ENCODE measurements at regions not wholly inside any gene's neighbourhood (a gene's known extent, or its start where the extent isn't known, plus 50 kb on each side); places are given as distances from the start of the nearest gene placed in this dataset.

GRCh38 chr13:80973721-80974120, 632.8 kb upstream of the SPRY2 start:
- POLR2A ChIA-PET: no interaction called here
- H3K27ac ChIP-seq (ENCODE audit: extremely low read depth, low read depth, low read length): no peak overlapping the region
- H3K4me3 ChIP-seq (ENCODE audit: low read depth, low read length): no peak overlapping the region
- no peaks in the 10 kb centered on the region for H3K36me3 ChIP-seq (ENCODE audit: control insufficient read depth in 2 of 2, insufficient read depth in 1 of 2, low read length in 2 of 2)
- H3K9me3 ChIP-seq (ENCODE audit: control insufficient read depth, insufficient read depth, low read depth, low read length): no peaks in the 10 kb centered on the region
- H3K4me1 ChIP-seq (ENCODE audit: control insufficient read depth, insufficient read depth, low read length): no peaks in the 10 kb centered on the region
- CTCF ChIA-PET: interaction anchor here (0.6 kb wide), 1 partner anchor 348 kb away, joined by 4 read pairs; no protein-coding TSS in a partner anchor
- TF ChIP-seq ZNF148 (tag by site-specific recombination; IDR thresholded peaks at IDR 0.05; ENCODE audit: borderline replicate concordance): no peak
- no peak for TF ChIP-seq ZNF449 (tag by site-specific recombination; IDR thresholded peaks at IDR 0.05)
- no peak for TF ChIP-seq ZNF555 (tag by site-specific recombination; conservative IDR thresholded peaks at IDR 0.05)
- no peak for TF ChIP-seq REST (tag by site-specific recombination; IDR thresholded peaks at IDR 0.05)
- no peak for TF ChIP-seq ZNF202 (tag by site-specific recombination; IDR thresholded peaks at IDR 0.05; ENCODE audit: borderline replicate concordance)
- no peak for TF ChIP-seq ZNF366 (tag by site-specific recombination; conservative IDR thresholded peaks at IDR 0.05)
- no peak for TF ChIP-seq PATZ1 (tag by site-specific recombination; IDR thresholded peaks at IDR 0.05)
- TF ChIP-seq ZNF777 (tag by site-specific recombination; IDR thresholded peaks at IDR 0.05; ENCODE audit: borderline replicate concordance): no peak
- TF ChIP-seq INSM2 (tag by site-specific recombination; IDR thresholded peaks at IDR 0.05): no peak
- TF ChIP-seq ZNF785 (tag by site-specific recombination; IDR thresholded peaks at IDR 0.05): no peak
- TF ChIP-seq KLF7 (tag by site-specific recombination; IDR thresholded peaks at IDR 0.05; ENCODE audit: borderline replicate concordance): no peak
- TF ChIP-seq ZNF302 (tag by site-specific recombination; IDR thresholded peaks at IDR 0.05; ENCODE audit: low read depth): no peak
- TF ChIP-seq ZNF621 (tag by site-specific recombination; IDR thresholded peaks at IDR 0.05): no peak
- no peak for TF ChIP-seq ZNF660 (tag by site-specific recombination; IDR thresholded peaks at IDR 0.05)
- no peak for TF ChIP-seq ZNF37A (tag by site-specific recombination; IDR thresholded peaks at IDR 0.05)
